ENCODE measurements at regions not wholly inside any gene's neighbourhood (a gene's known extent, or its start where the extent isn't known, plus 50 kb on each side); places are given as distances from the start of the nearest gene placed in this dataset.

DNA sequence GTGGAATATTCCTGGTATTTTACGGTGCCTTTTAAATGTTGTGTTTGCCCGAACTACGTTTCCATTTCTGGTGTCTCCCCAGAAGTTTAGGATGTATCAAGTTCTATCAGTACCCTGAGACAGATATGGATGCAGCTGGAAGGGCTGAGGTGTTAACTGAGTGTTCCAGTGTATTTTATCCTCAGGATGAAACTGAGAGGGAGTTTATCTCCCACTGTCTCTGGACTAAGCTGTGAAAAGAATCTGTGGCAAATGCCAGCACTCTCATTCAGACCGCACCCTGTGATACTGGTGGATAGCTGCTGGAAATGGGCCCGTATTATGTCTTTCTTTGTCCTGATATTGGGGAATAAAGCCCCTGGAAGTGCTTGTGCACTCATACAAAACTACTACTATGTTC is 887.2 kb upstream of the TYRP1 start (continued):
- TF ChIP-seq ZNF692 (tag by site-specific recombination; IDR thresholded peaks at IDR 0.05) = no peak
- no peak for TF ChIP-seq ZFP41 (tag by site-specific recombination; IDR thresholded peaks at IDR 0.05; ENCODE audit: borderline replicate concordance)
- TF ChIP-seq ZNF157 (tag by site-specific recombination; IDR thresholded peaks at IDR 0.05) = no peak
- TF ChIP-seq ZNF830 (tag by site-specific recombination; IDR thresholded peaks at IDR 0.05; ENCODE audit: low read depth) = no peak
- no peak for TF ChIP-seq ZNF623 (tag by site-specific recombination; IDR thresholded peaks at IDR 0.05)

DNA sequence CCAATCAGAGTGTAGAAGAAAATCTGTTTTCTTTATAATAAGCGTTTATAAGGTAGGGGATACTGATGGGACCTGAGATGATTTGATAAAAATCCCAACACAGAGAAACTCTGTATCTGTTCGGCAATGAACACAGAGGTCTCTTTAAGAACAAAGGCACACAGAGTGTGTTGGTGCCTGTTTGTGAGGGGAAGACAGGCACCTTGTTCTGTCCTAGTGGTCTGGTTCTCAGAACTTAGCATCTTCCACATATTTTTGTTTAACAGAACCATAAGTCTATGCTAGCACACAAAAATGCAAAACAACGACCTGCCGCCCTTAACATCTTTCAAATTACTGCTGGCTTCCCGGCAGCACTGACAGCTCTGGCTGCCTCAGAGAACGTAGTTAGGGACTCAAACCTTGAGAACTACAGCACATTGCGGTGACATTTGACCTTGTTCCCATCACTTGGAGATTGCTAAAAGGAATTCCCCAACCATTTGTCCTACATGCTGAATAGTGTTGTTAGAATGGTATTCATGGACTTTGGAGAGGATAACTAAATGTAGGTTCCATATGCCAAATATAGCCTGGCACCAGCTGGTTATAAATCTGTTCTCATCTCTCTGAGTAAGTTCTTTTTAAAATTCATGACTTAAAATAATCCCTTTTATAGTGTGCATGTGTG is 871.7 kb upstream of the TYRP1 start:
- Histone ChIP-seq H3K36me3 (ENCODE audit: control insufficient read depth in 2 of 2, insufficient read depth in 1 of 2, low read length in 2 of 2) (no peaks in the 10 kb centered on the region), H3K9me3 (ENCODE audit: control insufficient read depth, insufficient read depth, low read depth, low read length) (no peaks in the 10 kb centered on the region), H3K27ac (ENCODE audit: extremely low read depth, low read depth, low read length) (no peak overlapping the region), H3K4me3 (ENCODE audit: low read depth, low read length) (no peak overlapping the region), H3K4me1 (ENCODE audit: control insufficient read depth, insufficient read depth, low read length) (no peaks in the 10 kb centered on the region)
- CTCF ChIA-PET = no interaction called here
- POLR2A ChIA-PET = no interaction called here
- TF ChIP-seq, protein P1, sequence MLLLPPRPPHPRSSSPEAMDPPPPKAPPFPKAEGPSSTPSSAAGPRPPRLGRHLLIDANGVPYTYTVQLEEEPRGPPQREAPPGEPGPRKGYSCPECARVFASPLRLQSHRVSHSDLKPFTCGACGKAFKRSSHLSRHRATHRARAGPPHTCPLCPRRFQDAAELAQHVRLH (tag by site-specific recombination; IDR thresholded peaks at IDR 0.05) = no peak
- TF ChIP-seq ZNF544 (tag by site-specific recombination; IDR thresholded peaks at IDR 0.05) = no peak

GRCh38 chr9:11828201-11828600 is 865.0 kb upstream of the TYRP1 start:
- Histone ChIP-seq H3K4me1 (ENCODE audit: control insufficient read depth, insufficient read depth, low read length) (no peaks in the 10 kb centered on the region), H3K9me3 (ENCODE audit: control insufficient read depth, insufficient read depth, low read depth, low read length) (no peaks in the 10 kb centered on the region), H3K36me3 (ENCODE audit: control insufficient read depth in 2 of 2, insufficient read depth in 1 of 2, low read length in 2 of 2) (no peaks in the 10 kb centered on the region), H3K27ac (ENCODE audit: extremely low read depth, low read depth, low read length) (no peak overlapping the region), H3K4me3 (ENCODE audit: low read depth, low read length) (no peak overlapping the region)
- TF ChIP-seq ZNF654 (tag by site-specific recombination; IDR thresholded peaks at IDR 0.05; ENCODE audit: low read depth) (no peak), ZNF148 (tag by site-specific recombination; IDR thresholded peaks at IDR 0.05; ENCODE audit: borderline replicate concordance) (no peak), ZSCAN30 (tag by site-specific recombination; IDR thresholded peaks at IDR 0.05) (no peak), ZNF175 (tag by site-specific recombination; IDR thresholded peaks at IDR 0.05) (no peak)
- ChIA-PET POLR2A (no interaction called here), CTCF (no interaction called here)

- CTCF ChIA-PET = no interaction called here
- Histone ChIP-seq H3K36me3 (ENCODE audit: control insufficient read depth in 2 of 2, insufficient read depth in 1 of 2, low read length in 2 of 2) (no peaks in the 10 kb centered on the region), H3K9me3 (ENCODE audit: control insufficient read depth, insufficient read depth, low read depth, low read length) (no peaks in the 10 kb centered on the region), H3K27ac (ENCODE audit: extremely low read depth, low read depth, low read length) (no peak overlapping the region), H3K4me3 (ENCODE audit: low read depth, low read length) (no peak overlapping the region), H3K4me1 (ENCODE audit: control insufficient read depth, insufficient read depth, low read length) (no peaks in the 10 kb centered on the region)
- no peak for TF ChIP-seq ZNF148 (tag by site-specific recombination; IDR thresholded peaks at IDR 0.05; ENCODE audit: borderline replicate concordance)
- POLR2A ChIA-PET = no interaction called here
Measured at GRCh38 chr9:11833056-11833455, 860.1 kb upstream of the TYRP1 start.

All from HEK293 (cell line).